ENCODE measurements at regions not wholly inside any gene's neighbourhood (a gene's known extent, or its start where the extent isn't known, plus 50 kb on each side); places are given as distances from the start of the nearest gene placed in this dataset.

DNA sequence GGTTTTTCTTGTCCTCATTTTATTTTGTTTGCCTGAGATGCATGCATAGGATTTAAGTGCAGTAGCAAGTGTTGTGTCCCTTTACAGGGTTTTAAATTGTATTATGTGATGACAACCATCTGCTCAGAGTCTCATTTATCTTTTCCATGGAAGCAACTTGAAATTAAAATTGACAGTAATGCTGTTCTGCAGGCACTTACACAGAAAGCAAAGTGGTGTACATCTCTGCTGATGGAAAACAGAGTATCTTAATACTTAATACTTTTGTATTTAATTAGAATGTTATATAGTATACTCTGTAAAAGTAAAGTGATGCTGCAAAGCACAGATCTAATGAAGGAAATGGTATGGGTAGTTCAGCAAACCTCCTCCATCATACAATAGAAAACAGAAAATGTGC, 482.9 kb downstream of the POM121L12 start:
- H3K4me1 ChIP-seq (ENCODE audit: insufficient read depth) = no peaks in the 10 kb centered on the region
- no peaks in the 10 kb centered on the region for H3K27me3 ChIP-seq
- H3K27ac ChIP-seq = no peak overlapping the region
- no peak for DNase-seq
- H3K9me3 ChIP-seq = no peaks in the 10 kb centered on the region
- H3K4me3 ChIP-seq = no peak overlapping the region
- no peaks in the 10 kb centered on the region for H3K36me3 ChIP-seq
- intact Hi-C loops (cut with DNase I) = no loop called here
- TF ChIP-seq, protein P1, sequence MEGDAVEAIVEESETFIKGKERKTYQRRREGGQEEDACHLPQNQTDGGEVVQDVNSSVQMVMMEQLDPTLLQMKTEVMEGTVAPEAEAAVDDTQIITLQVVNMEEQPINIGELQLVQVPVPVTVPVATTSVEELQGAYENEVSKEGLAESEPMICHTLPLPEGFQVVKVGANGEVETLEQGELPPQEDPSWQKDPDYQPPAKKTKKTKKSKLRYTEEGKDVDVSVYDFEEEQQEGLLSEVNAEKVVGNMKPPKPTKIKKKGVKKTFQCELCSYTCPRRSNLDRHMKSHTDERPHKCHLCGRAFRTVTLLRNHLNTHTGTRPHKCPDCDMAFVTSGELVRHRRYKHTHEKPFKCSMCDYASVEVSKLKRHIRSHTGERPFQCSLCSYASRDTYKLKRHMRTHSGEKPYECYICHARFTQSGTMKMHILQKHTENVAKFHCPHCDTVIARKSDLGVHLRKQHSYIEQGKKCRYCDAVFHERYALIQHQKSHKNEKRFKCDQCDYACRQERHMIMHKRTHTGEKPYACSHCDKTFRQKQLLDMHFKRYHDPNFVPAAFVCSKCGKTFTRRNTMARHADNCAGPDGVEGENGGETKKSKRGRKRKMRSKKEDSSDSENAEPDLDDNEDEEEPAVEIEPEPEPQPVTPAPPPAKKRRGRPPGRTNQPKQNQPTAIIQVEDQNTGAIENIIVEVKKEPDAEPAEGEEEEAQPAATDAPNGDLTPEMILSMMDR (IDR thresholded peaks at IDR 0.05) = no peak
- TF ChIP-seq EP300 (IDR thresholded peaks at IDR 0.05) = no peak
- TF ChIP-seq POLR2A (IDR thresholded peaks at IDR 0.05) = no peak

GRCh38 chr7:53520841-53521240, 485.4 kb downstream of the POM121L12 start:
- H3K9me3 ChIP-seq = no peaks in the 10 kb centered on the region
- no peaks in the 10 kb centered on the region for H3K27me3 ChIP-seq
- intact Hi-C loops (cut with DNase I) = no loop called here
- DNase-seq = no peak
- WGBS, 3 donors = 91 to 96% (median 95%) methylated on average over 5 of the region's 5 CpGs
- H3K4me3 ChIP-seq = no peak overlapping the region
- TF ChIP-seq EP300 (IDR thresholded peaks at IDR 0.05) = no peak
- TF ChIP-seq, protein P1 (IDR thresholded peaks at IDR 0.05) = no peak
- TF ChIP-seq POLR2A (IDR thresholded peaks at IDR 0.05) = no peak
- no peaks in the 10 kb centered on the region for H3K4me1 ChIP-seq (ENCODE audit: insufficient read depth)
- H3K36me3 ChIP-seq = no peaks in the 10 kb centered on the region
- no peak overlapping the region for H3K27ac ChIP-seq

GRCh38 chr7:53521638-53522184, 486.3 kb downstream of the POM121L12 start:
- no peak for DNase-seq
- no peaks in the 10 kb centered on the region for H3K36me3 ChIP-seq
- H3K4me3 ChIP-seq = no peak overlapping the region
- WGBS, 3 donors = 88 to 97% (median 95%) methylated on average over 1 of the region's 1 CpG
- TF ChIP-seq POLR2A (IDR thresholded peaks at IDR 0.05) = no peak
- TF ChIP-seq, protein P1 (IDR thresholded peaks at IDR 0.05) = no peak
- no peak for TF ChIP-seq EP300 (IDR thresholded peaks at IDR 0.05)
- no peaks in the 10 kb centered on the region for H3K27me3 ChIP-seq
- H3K4me1 ChIP-seq (ENCODE audit: insufficient read depth) = no peaks in the 10 kb centered on the region
- no peaks in the 10 kb centered on the region for H3K9me3 ChIP-seq
- no peak overlapping the region for H3K27ac ChIP-seq
- intact Hi-C loops (cut with DNase I) = no loop called here

- no peak overlapping the region for H3K27ac ChIP-seq
- H3K27me3 ChIP-seq = no peaks in the 10 kb centered on the region
- WGBS, 3 donors = 97 to 98% (median 98%) methylated on average over 3 of the region's 3 CpGs
- no peak overlapping the region for H3K4me3 ChIP-seq
- no peaks in the 10 kb centered on the region for H3K9me3 ChIP-seq
- no peaks in the 10 kb centered on the region for H3K36me3 ChIP-seq
- H3K4me1 ChIP-seq (ENCODE audit: insufficient read depth) = no peaks in the 10 kb centered on the region
- no peak for TF ChIP-seq EP300 (IDR thresholded peaks at IDR 0.05)
- TF ChIP-seq POLR2A (IDR thresholded peaks at IDR 0.05) = no peak
- TF ChIP-seq, protein P1 (IDR thresholded peaks at IDR 0.05) = no peak
- intact Hi-C loops (cut with DNase I) = no loop called here
- no peak for DNase-seq
Measured at GRCh38 chr7:53539558-53539957, 504.1 kb downstream of the POM121L12 start.
